ENCODE measurements at regions not wholly inside any gene's neighbourhood (a gene's known extent, or its start where the extent isn't known, plus 50 kb on each side); places are given as distances from the start of the nearest gene placed in this dataset.

GRCh38 chr2:180647621-180648020 lies 332.8 kb upstream of the UBE2E3 start:
- ATAC-seq (no peak), DNase-seq (no peak)
- Mint-ChIP-seq H3K27ac (no peak overlapping the region), H3K36me3 (ENCODE audit: low read depth) (no peaks in the 10 kb centered on the region), H3K9me3 (ENCODE audit: low read depth) (no peaks in the 10 kb centered on the region), H3K27me3 (peaks cover 2% of the 10 kb centered on the region), H3K4me3 (no peak overlapping the region), H3K4me1 (no peaks in the 10 kb centered on the region)
- CTCF ChIA-PET = no interaction called here
- POLR2A ChIA-PET = no interaction called here
- intact Hi-C loops (cut with DNase I, micrococcal nuclease) = no loop called here

- H3K36me3 Mint-ChIP-seq (ENCODE audit: low read depth) = no peaks in the 10 kb centered on the region
- H3K27ac Mint-ChIP-seq = no peak overlapping the region
- no peaks in the 10 kb centered on the region for H3K4me1 Mint-ChIP-seq
- intact Hi-C loops (cut with DNase I, micrococcal nuclease) = no loop called here
- ChIA-PET POLR2A (no interaction called here), CTCF (no interaction called here)
- H3K4me3 Mint-ChIP-seq = no peak overlapping the region
- no peaks in the 10 kb centered on the region for H3K9me3 Mint-ChIP-seq (ENCODE audit: low read depth)
- DNase-seq (no peak), ATAC-seq (no peak)
- H3K27me3 Mint-ChIP-seq = peaks cover 2% of the 10 kb centered on the region
These were observed 333.2 kb upstream of the UBE2E3 start for GRCh38 chr2:180647221-180647620.

GRCh38 chr2:180646756-180647155 lies 333.6 kb upstream of the UBE2E3 start:
- POLR2A ChIA-PET = no interaction called here
- Mint-ChIP-seq H3K9me3 (ENCODE audit: low read depth) (no peaks in the 10 kb centered on the region), H3K4me3 (no peak overlapping the region), H3K27ac (no peak overlapping the region), H3K4me1 (no peaks in the 10 kb centered on the region), H3K27me3 (peaks cover 2% of the 10 kb centered on the region), H3K36me3 (ENCODE audit: low read depth) (no peaks in the 10 kb centered on the region)
- CTCF ChIA-PET = interaction anchor here (0.6 kb wide), 1 partner anchor 1043 kb away, joined by 3 read pairs; no protein-coding TSS in a partner anchor
- intact Hi-C loops (cut with DNase I, micrococcal nuclease) = no loop called here
- DNase-seq (no peak), ATAC-seq (no peak)

- Mint-ChIP-seq H3K4me1 (no peaks in the 10 kb centered on the region), H3K4me3 (no peak overlapping the region), H3K27me3 (no peaks in the 10 kb centered on the region), H3K36me3 (ENCODE audit: low read depth) (no peaks in the 10 kb centered on the region), H3K27ac (no peak overlapping the region), H3K9me3 (ENCODE audit: low read depth) (no peaks in the 10 kb centered on the region)
- ATAC-seq = no peak
- POLR2A ChIA-PET = no interaction called here
- intact Hi-C loops (cut with DNase I, micrococcal nuclease) = no loop called here
- no peak for DNase-seq
- CTCF ChIA-PET = interaction anchor here (0.6 kb wide), 1 partner anchor 18 kb away, joined by 3 read pairs; no protein-coding TSS in a partner anchor
These were observed 335.7 kb upstream of the UBE2E3 start for GRCh38 chr2:180644709-180645108.

GRCh38 chr2:180630756-180631155 lies 349.6 kb upstream of the UBE2E3 start:
- H3K36me3 Mint-ChIP-seq (ENCODE audit: low read depth) = no peaks in the 10 kb centered on the region
- intact Hi-C loops (cut with DNase I, micrococcal nuclease) = no loop called here
- no peaks in the 10 kb centered on the region for H3K4me1 Mint-ChIP-seq
- no peak for DNase-seq
- H3K27ac Mint-ChIP-seq = no peak overlapping the region
- POLR2A ChIA-PET = no interaction called here
- CTCF ChIA-PET = interaction anchor here (0.6 kb wide), 1 partner anchor 172 kb away, joined by 4 read pairs; no protein-coding TSS in a partner anchor
- no peaks in the 10 kb centered on the region for H3K9me3 Mint-ChIP-seq (ENCODE audit: low read depth)
- H3K27me3 Mint-ChIP-seq = no peaks in the 10 kb centered on the region
- H3K4me3 Mint-ChIP-seq = no peak overlapping the region
- ATAC-seq = no peak

GRCh38 chr2:180625006-180625844 lies 355.2 kb upstream of the UBE2E3 start:
- peaks cover 4% of the 10 kb centered on the region for H3K27me3 Mint-ChIP-seq
- peaks cover 2% of the 10 kb centered on the region for H3K9me3 Mint-ChIP-seq (ENCODE audit: low read depth)
- ATAC-seq (no peak), DNase-seq (no peak)
- CTCF ChIA-PET = no interaction called here
- POLR2A ChIA-PET = interaction anchor here (0.6 kb wide), 1 partner anchor 335 kb away, joined by 4 read pairs; no protein-coding TSS in a partner anchor
- intact Hi-C loops (cut with DNase I, micrococcal nuclease) = no loop called here
- no peak overlapping the region for H3K27ac Mint-ChIP-seq
- no peaks in the 10 kb centered on the region for H3K4me1 Mint-ChIP-seq
- H3K4me3 Mint-ChIP-seq = no peak overlapping the region
- no peaks in the 10 kb centered on the region for H3K36me3 Mint-ChIP-seq (ENCODE audit: low read depth)

- intact Hi-C loops (cut with DNase I, micrococcal nuclease) = no loop called here
- POLR2A ChIA-PET = no interaction called here
- Mint-ChIP-seq H3K4me3 (no peak overlapping the region), H3K36me3 (ENCODE audit: low read depth) (no peaks in the 10 kb centered on the region), H3K4me1 (no peaks in the 10 kb centered on the region), H3K27ac (no peak overlapping the region), H3K27me3 (peaks cover 4% of the 10 kb centered on the region), H3K9me3 (ENCODE audit: low read depth) (peaks cover 2% of the 10 kb centered on the region)
- no peak for ATAC-seq
- no peak for DNase-seq
- CTCF ChIA-PET = no interaction called here
These were observed 358.2 kb upstream of the UBE2E3 start for GRCh38 chr2:180621941-180622918.

- Mint-ChIP-seq H3K36me3 (ENCODE audit: low read depth) (no peaks in the 10 kb centered on the region), H3K27ac (no peak overlapping the region), H3K9me3 (ENCODE audit: low read depth) (peaks cover 2% of the 10 kb centered on the region), H3K4me1 (no peaks in the 10 kb centered on the region), H3K27me3 (peaks cover 4% of the 10 kb centered on the region), H3K4me3 (no peak overlapping the region)
- ChIA-PET POLR2A (no interaction called here), CTCF (no interaction called here)
- ATAC-seq (no peak), DNase-seq (no peak)
- intact Hi-C loops (cut with DNase I, micrococcal nuclease) = no loop called here
These were observed 359.0 kb upstream of the UBE2E3 start for GRCh38 chr2:180621366-180621765.

GRCh38 chr2:180618570-180618969 lies 361.8 kb upstream of the UBE2E3 start:
- intact Hi-C loops (cut with DNase I, micrococcal nuclease) = no loop called here
- no peaks in the 10 kb centered on the region for H3K36me3 Mint-ChIP-seq (ENCODE audit: low read depth)
- H3K4me1 Mint-ChIP-seq = no peaks in the 10 kb centered on the region
- CTCF ChIA-PET = no interaction called here
- peaks cover 2% of the 10 kb centered on the region for H3K9me3 Mint-ChIP-seq (ENCODE audit: low read depth)
- H3K27ac Mint-ChIP-seq = no peak overlapping the region
- POLR2A ChIA-PET = interaction anchor here (0.5 kb wide), 1 partner anchor 589 kb away, joined by 5 read pairs; no protein-coding TSS in a partner anchor
- DNase-seq = no peak
- no peak overlapping the region for H3K4me3 Mint-ChIP-seq
- H3K27me3 Mint-ChIP-seq = peaks cover 8% of the 10 kb centered on the region
- ATAC-seq = no peak

- Mint-ChIP-seq H3K4me1 (no peaks in the 10 kb centered on the region), H3K36me3 (ENCODE audit: low read depth) (no peaks in the 10 kb centered on the region), H3K9me3 (ENCODE audit: low read depth) (no peaks in the 10 kb centered on the region), H3K4me3 (no peak overlapping the region), H3K27ac (no peak overlapping the region), H3K27me3 (peaks cover 6% of the 10 kb centered on the region)
- CTCF ChIA-PET = interaction anchor here (1.6 kb wide), 1 partner anchor 17 kb away, joined by 3 read pairs; no protein-coding TSS in a partner anchor
- POLR2A ChIA-PET = no interaction called here
- no peak for ATAC-seq
- intact Hi-C loops (cut with DNase I, micrococcal nuclease) = no loop called here
- DNase-seq = no peak
These were observed 365.6 kb upstream of the UBE2E3 start for GRCh38 chr2:180614776-180615175.

GRCh38 chr2:180609626-180610340 lies 370.6 kb upstream of the UBE2E3 start:
- H3K9me3 Mint-ChIP-seq (ENCODE audit: low read depth) = no peaks in the 10 kb centered on the region
- intact Hi-C loops (cut with DNase I, micrococcal nuclease) = loop anchor here in 1 of 2 experiments (10.0 kb wide), 1 partner anchor 445 kb away; no protein-coding TSS in a partner anchor
- DNase-seq = no peak
- no peak for ATAC-seq
- no peak overlapping the region for H3K27ac Mint-ChIP-seq
- H3K27me3 Mint-ChIP-seq = peaks cover 2% of the 10 kb centered on the region
- no peak overlapping the region for H3K4me3 Mint-ChIP-seq
- ChIA-PET POLR2A (no interaction called here), CTCF (no interaction called here)
- H3K36me3 Mint-ChIP-seq (ENCODE audit: low read depth) = no peaks in the 10 kb centered on the region
- H3K4me1 Mint-ChIP-seq = no peaks in the 10 kb centered on the region
